Mucosa of gallbladder (tissue), 1 donor: ENCODE measurements at regions not wholly inside any gene's neighbourhood (a gene's known extent, or its start where the extent isn't known, plus 50 kb on each side); places are given as distances from the start of the nearest gene placed in this dataset.

ENCODE experiments used
- DNase-seq: peaks from one replicate; pipeline ENCODE4 v3.0.0-alpha.2; 2020; ENCODE audit warnings: low spot score
- donor health status: DM: no; HTN: no; CAD: no.

GRCh38 chr3:117557464-117558090 lies 848.0 kb downstream of the TUSC7 start:
- no peak for DNase-seq

- DNase-seq = no peak
Observed at GRCh38 chr3:117558681-117559080, 849.1 kb downstream of the TUSC7 start.

GRCh38 chr3:117562000-117562399 lies 852.4 kb downstream of the TUSC7 start:
- DNase-seq = no peak

GRCh38 chr3:117563063-117563462 lies 853.5 kb downstream of the TUSC7 start:
- DNase-seq = no peak

GRCh38 chr3:117565777-117566176 lies 856.2 kb downstream of the TUSC7 start:
- DNase-seq = no peak

- DNase-seq = no peak
Observed at GRCh38 chr3:117566926-117567325, 857.3 kb downstream of the TUSC7 start.

- no peak for DNase-seq
Observed at GRCh38 chr3:117567382-117567781, 857.8 kb downstream of the TUSC7 start.

GRCh38 chr3:117567906-117568305 lies 858.3 kb downstream of the TUSC7 start:
- DNase-seq = no peak

GRCh38 chr3:117572786-117573185 lies 863.2 kb downstream of the TUSC7 start:
- DNase-seq = no peak

- DNase-seq = no peak
Observed at GRCh38 chr3:117580806-117581205, 871.2 kb downstream of the TUSC7 start.

GRCh38 chr3:117586161-117586560 lies 876.6 kb downstream of the TUSC7 start:
- DNase-seq = no peak

- no peak for DNase-seq
Observed at GRCh38 chr3:117587416-117587815, 877.8 kb downstream of the TUSC7 start.

GRCh38 chr3:117589454-117589853 lies 879.9 kb downstream of the TUSC7 start:
- DNase-seq = no peak

GRCh38 chr3:117595615-117596014 lies 886.0 kb downstream of the TUSC7 start:
- DNase-seq = no peak

- DNase-seq = no peak
Observed at GRCh38 chr3:117596503-117596902, 886.9 kb downstream of the TUSC7 start.

GRCh38 chr3:117597865-117598264 lies 888.3 kb downstream of the TUSC7 start:
- no peak for DNase-seq

- no peak for DNase-seq
Observed at GRCh38 chr3:117600112-117600511, 890.5 kb downstream of the TUSC7 start.

GRCh38 chr3:117600666-117601065 lies 891.1 kb downstream of the TUSC7 start:
- DNase-seq = no peak

GRCh38 chr3:117602058-117602644 lies 892.6 kb downstream of the TUSC7 start:
- DNase-seq = no peak

- DNase-seq = no peak
Observed at GRCh38 chr3:117603097-117603496, 893.5 kb downstream of the TUSC7 start.

- no peak for DNase-seq
Observed at GRCh38 chr3:117606866-117607265, 897.3 kb downstream of the TUSC7 start.

GRCh38 chr3:117609330-117609729 lies 899.8 kb downstream of the TUSC7 start:
- DNase-seq = no peak

- DNase-seq = no peak
Observed at GRCh38 chr3:117610156-117610555, 900.6 kb downstream of the TUSC7 start.

GRCh38 chr3:117611211-117611610 lies 901.6 kb downstream of the TUSC7 start:
- DNase-seq = no peak
